Trophoblast cell (in vitro differentiated cells and primary cell): ENCODE measurements at regions not wholly inside any gene's neighbourhood (a gene's known extent, or its start where the extent isn't known, plus 50 kb on each side); places are given as distances from the start of the nearest gene placed in this dataset.

Experiments
- DNase-seq, 2 donors: peaks; one replicate each; pipeline ENCODE4 v3.0.0-alpha.2; 2016
- H2AFZ ChIP-seq: 2 replicates; pipeline ENCODE4 v1.6.1; 2013; ENCODE audit warnings: low read length, moderate library complexity, mild to moderate bottlenecking; ENCODE audit not compliant: insufficient read depth, poor library complexity
- H2AK5ac ChIP-seq: 2 replicates; pipeline ENCODE4 v1.6.1; 2013; ENCODE audit warnings: mild to moderate bottlenecking, low read length
- H2BK120ac ChIP-seq: 2 replicates; pipeline ENCODE4 v1.6.1; 2013; ENCODE audit warnings: low read length, mild to moderate bottlenecking, moderate library complexity; ENCODE audit not compliant: insufficient read depth, poor library complexity
- H2BK12ac ChIP-seq: 2 replicates; pipeline ENCODE4 v1.6.1; 2013; ENCODE audit warnings: mild to moderate bottlenecking, low read length, moderate library complexity
- H2BK5ac ChIP-seq: 2 replicates; pipeline ENCODE4 v1.6.1; 2013; ENCODE audit warnings: low read length, low read depth, moderate library complexity, mild to moderate bottlenecking; ENCODE audit not compliant: poor library complexity
- H3K14ac ChIP-seq: 2 replicates; pipeline ENCODE4 v1.6.1; 2013; ENCODE audit warnings: mild to moderate bottlenecking, low read length
- H3K18ac ChIP-seq: 2 replicates; pipeline ENCODE4 v1.6.1; 2013; ENCODE audit warnings: mild to moderate bottlenecking, low read length
- H3K23ac ChIP-seq: 2 replicates; pipeline ENCODE4 v1.6.1; 2013; ENCODE audit warnings: low read length
- H3K27ac ChIP-seq: 2 replicates; pipeline ENCODE4 v1.5.1; 2013; ENCODE audit warnings: low read depth, mild to moderate bottlenecking, inconsistent platforms, low read length, moderate library complexity
- H3K27me3 ChIP-seq: 2 replicates; pipeline ENCODE4 v1.6.1; 2013; ENCODE audit warnings: inconsistent platforms, mild to moderate bottlenecking, low read length, moderate library complexity; ENCODE audit not compliant: insufficient read depth
- H3K36me3 ChIP-seq, 2 experiments: 1 replicate in 1 of 2; 2 replicates in 1 of 2; pipeline ENCODE4 v1.6.1; 2013; ENCODE audit warnings: low read length in 2 of 2, mild to moderate bottlenecking in 2 of 2, moderate library complexity in 1 of 2; ENCODE audit not compliant: insufficient read depth in 2 of 2, control insufficient read depth in 1 of 2
- H3K4ac ChIP-seq: 2 replicates; pipeline ENCODE4 v1.6.1; 2013; ENCODE audit warnings: low read depth, mild to moderate bottlenecking, low read length, moderate library complexity
- H3K4me1 ChIP-seq, 2 experiments: 1 replicate in 1 of 2; 2 replicates in 1 of 2; pipeline ENCODE4 v1.6.1; 2013; ENCODE audit warnings: low read length in 2 of 2, mild to moderate bottlenecking in 2 of 2, moderate library complexity in 1 of 2; ENCODE audit not compliant: insufficient read depth in 2 of 2, control insufficient read depth in 1 of 2
- H3K4me2 ChIP-seq: 2 replicates; pipeline ENCODE4 v1.6.1; 2013; ENCODE audit warnings: inconsistent platforms, mild to moderate bottlenecking, low read length, moderate library complexity
- H3K4me3 ChIP-seq: 2 replicates; pipeline ENCODE4 v1.5.1; 2013; ENCODE audit warnings: mild to moderate bottlenecking, low read depth, low read length, inconsistent platforms
- H3K79me1 ChIP-seq: one replicate; pipeline ENCODE4 v1.6.1; 2013; ENCODE audit warnings: low read length
- H3K79me2 ChIP-seq: 2 replicates; pipeline ENCODE4 v1.6.1; 2013; ENCODE audit warnings: low read length, mild to moderate bottlenecking; ENCODE audit not compliant: control insufficient read depth, insufficient read depth, poor library complexity
- H3K9ac ChIP-seq: 2 replicates; pipeline ENCODE4 v1.6.1; 2013; ENCODE audit warnings: mild to moderate bottlenecking, low read length
- H3K9me3 ChIP-seq: 2 replicates; pipeline ENCODE4 v1.6.1; 2013; ENCODE audit warnings: low read depth, mild to moderate bottlenecking, control low read depth, inconsistent platforms, low read length; ENCODE audit not compliant: insufficient read depth
- H4K12ac ChIP-seq: 2 replicates; pipeline ENCODE4 v1.6.1; 2013; ENCODE audit warnings: low read depth, mild to moderate bottlenecking, low read length, moderate library complexity
- H4K8ac ChIP-seq: 2 replicates; pipeline ENCODE4 v1.6.1; 2013; ENCODE audit warnings: low read depth, mild to moderate bottlenecking, low read length, moderate library complexity
- H4K91ac ChIP-seq: one replicate; pipeline ENCODE4 v1.6.1; 2013; ENCODE audit warnings: low read depth, mild to moderate bottlenecking, low read length, moderate library complexity
- WGBS: extraction: QIAGEN DNeasy Blood & Tissue Kit; methylation state at CpG from one replicate; pipeline ENCODE4 v1.1.7; 2013; ENCODE audit warnings: missing lambda C conversion rate; ENCODE audit not compliant: insufficient read length, insufficient coverage; ENCODE audit errors: extremely low coverage; 5-methylcytosine and 5-hydroxymethylcytosine counted together

DNA sequence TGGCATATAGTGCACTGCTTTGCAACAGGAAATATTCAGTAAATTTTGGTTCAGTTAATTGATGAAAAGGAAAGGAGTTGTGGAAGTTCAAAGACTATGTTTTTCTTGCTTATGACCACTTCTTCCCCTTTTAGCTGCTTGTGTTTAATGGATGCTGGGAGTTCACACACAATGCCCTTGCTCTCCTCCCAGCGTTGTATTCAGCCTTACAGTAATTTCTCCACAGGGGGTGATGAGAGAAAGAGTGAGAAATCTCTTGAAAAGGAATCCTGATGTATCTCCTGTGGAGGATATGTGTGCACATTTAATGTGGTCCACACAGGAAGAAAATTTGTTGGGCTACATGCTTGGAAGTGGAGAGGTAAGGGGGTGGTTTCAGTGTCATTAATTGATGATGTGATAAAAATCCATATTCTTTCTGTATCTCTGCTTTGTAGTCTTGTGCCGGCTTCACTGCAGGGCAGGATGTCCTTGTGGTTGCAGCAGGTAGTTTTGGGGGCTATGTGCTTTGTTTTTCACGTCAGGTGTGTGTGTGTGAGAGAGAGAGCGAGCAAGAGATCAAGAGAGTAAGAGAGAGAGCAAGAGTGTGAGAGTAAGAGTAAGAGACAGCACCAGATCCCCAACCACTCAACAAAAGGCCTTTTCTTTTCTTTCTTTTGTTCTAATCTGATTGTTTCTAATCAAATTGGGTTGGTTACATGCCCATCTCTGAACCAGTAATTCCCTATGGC is 204.4 kb downstream of the RWDD3 start:
- H3K79me1 ChIP-seq: no peaks in the 10 kb centered on the region
- no peak overlapping the region for H3K4ac ChIP-seq
- H3K27ac ChIP-seq: no peak overlapping the region
- no peaks in the 10 kb centered on the region for H3K79me2 ChIP-seq
- no peak overlapping the region for H3K4me3 ChIP-seq
- H3K23ac ChIP-seq: no peak overlapping the region
- H4K12ac ChIP-seq: no peak overlapping the region
- H3K4me1 ChIP-seq: no peaks in the 10 kb centered on the region
- H2BK12ac ChIP-seq: no peak overlapping the region
- H3K27me3 ChIP-seq: no peaks in the 10 kb centered on the region
- no peak overlapping the region for H3K14ac ChIP-seq
- H4K8ac ChIP-seq: no peak overlapping the region
- H3K18ac ChIP-seq: no peak overlapping the region
- no peak overlapping the region for H3K9ac ChIP-seq
- no peak overlapping the region for H2BK5ac ChIP-seq
- no peak overlapping the region for H2AFZ ChIP-seq
- H4K91ac ChIP-seq: no peak overlapping the region
- no peak overlapping the region for H2BK120ac ChIP-seq
- no peak overlapping the region for H3K4me2 ChIP-seq
- no peak overlapping the region for H2AK5ac ChIP-seq
- no peaks in the 10 kb centered on the region for H3K9me3 ChIP-seq
- H3K36me3 ChIP-seq: no peaks in the 10 kb centered on the region
- no peak for DNase-seq
- no CpG with 5 or more reads among the region's 4 CpGs for WGBS

DNA sequence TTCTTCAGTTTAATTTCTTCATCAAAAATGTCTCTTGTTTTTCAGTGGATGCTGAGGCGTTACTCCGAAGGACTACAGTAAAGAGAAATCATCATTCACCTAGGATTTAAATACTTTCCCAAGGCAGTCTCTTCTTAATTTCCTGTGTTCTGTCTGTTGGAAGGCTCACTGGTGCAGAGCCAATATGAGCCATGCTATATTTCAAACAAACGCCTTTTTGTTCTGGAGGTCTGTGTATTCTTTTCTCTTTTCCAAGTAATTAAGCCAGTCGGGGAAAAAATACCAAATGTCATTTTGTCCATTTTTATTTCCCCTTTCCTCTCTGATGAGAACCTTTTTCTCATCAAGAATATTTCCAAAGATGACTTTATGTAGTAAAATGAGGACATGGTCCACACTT is 206.5 kb downstream of the RWDD3 start:
- no peak overlapping the region for H2BK12ac ChIP-seq
- H3K4me2 ChIP-seq: no peak overlapping the region
- no peak overlapping the region for H3K27ac ChIP-seq
- H3K9me3 ChIP-seq: no peaks in the 10 kb centered on the region
- no peaks in the 10 kb centered on the region for H3K79me2 ChIP-seq
- H3K4me1 ChIP-seq: no peaks in the 10 kb centered on the region
- H3K18ac ChIP-seq: no peak overlapping the region
- H3K4ac ChIP-seq: no peak overlapping the region
- H3K14ac ChIP-seq: no peak overlapping the region
- H3K4me3 ChIP-seq: no peak overlapping the region
- no peak overlapping the region for H4K91ac ChIP-seq
- no peak for DNase-seq
- no CpG with 5 or more reads among the region's 4 CpGs for WGBS
- no peak overlapping the region for H3K9ac ChIP-seq
- no peak overlapping the region for H2AK5ac ChIP-seq
- H2BK120ac ChIP-seq: no peak overlapping the region
- no peak overlapping the region for H4K8ac ChIP-seq
- no peak overlapping the region for H4K12ac ChIP-seq
- H2AFZ ChIP-seq: no peak overlapping the region
- H3K23ac ChIP-seq: no peak overlapping the region
- no peaks in the 10 kb centered on the region for H3K27me3 ChIP-seq
- H3K36me3 ChIP-seq: no peaks in the 10 kb centered on the region
- H2BK5ac ChIP-seq: no peak overlapping the region
- no peaks in the 10 kb centered on the region for H3K79me1 ChIP-seq

DNA sequence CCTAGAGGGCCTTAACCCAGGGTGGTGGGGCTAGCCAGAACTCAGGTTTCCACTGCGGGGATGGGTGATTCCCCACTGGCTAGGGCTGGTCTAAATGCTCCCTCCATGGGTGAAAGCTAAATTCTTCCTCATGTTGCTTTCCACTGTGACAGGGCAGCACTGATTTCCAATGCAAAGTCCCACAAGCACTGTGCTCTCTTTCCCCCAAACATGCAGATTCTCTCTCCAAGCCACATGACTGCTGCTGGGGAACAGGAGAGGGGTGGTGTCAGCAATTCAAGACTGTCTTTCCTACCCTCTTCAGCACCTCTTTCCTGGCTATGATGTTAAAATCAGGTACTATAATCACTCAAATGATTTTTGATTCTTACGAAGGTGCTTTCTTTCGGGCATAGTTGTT is 215.5 kb downstream of the RWDD3 start:
- Histone ChIP-seq H3K9me3 (no peaks in the 10 kb centered on the region), H2AFZ (no peak overlapping the region), H3K9ac (no peak overlapping the region), H3K4ac (no peak overlapping the region), H3K36me3 (no peaks in the 10 kb centered on the region), H3K79me1 (no peaks in the 10 kb centered on the region), H3K4me1 (no peaks in the 10 kb centered on the region), H3K14ac (no peak overlapping the region), H3K79me2 (no peaks in the 10 kb centered on the region), H2AK5ac (no peak overlapping the region), H3K18ac (no peak overlapping the region), H3K23ac (no peak overlapping the region), H4K8ac (no peak overlapping the region), H3K27ac (no peak overlapping the region), H2BK5ac (no peak overlapping the region), H3K4me2 (no peak overlapping the region), H3K4me3 (no peak overlapping the region), H4K91ac (no peak overlapping the region), H2BK12ac (no peak overlapping the region), H3K27me3 (no peaks in the 10 kb centered on the region), H4K12ac (no peak overlapping the region), H2BK120ac (no peak overlapping the region)
- no peak for DNase-seq
- WGBS: no CpG with 5 or more reads among the region's 3 CpGs

DNA sequence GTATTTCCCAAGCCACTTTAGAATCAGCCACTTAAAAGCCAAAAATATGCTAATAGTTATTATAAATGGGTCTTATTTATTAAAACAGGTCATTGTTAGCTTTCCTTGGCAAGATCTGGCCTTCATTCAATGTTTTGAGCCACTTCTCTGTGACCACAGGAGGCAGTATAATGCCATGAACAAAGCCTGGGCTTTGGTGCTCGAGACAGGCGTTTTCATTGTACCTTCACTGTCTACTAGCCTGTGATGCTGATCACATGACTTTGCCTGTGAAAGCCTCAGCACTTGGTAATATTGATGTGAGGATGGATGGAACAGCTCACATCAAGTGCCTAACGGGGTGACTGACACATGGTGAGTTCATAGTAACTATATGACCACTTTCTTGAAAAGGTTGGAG is 217.0 kb downstream of the RWDD3 start:
- H3K18ac ChIP-seq: no peak overlapping the region
- no peak overlapping the region for H3K9ac ChIP-seq
- no peak overlapping the region for H2BK12ac ChIP-seq
- peak in 1 of 2 donors; percentile 14 for DNase-seq
- H2BK5ac ChIP-seq: no peak overlapping the region
- H2BK120ac ChIP-seq: no peak overlapping the region
- H3K27ac ChIP-seq: no peak overlapping the region
- no peaks in the 10 kb centered on the region for H3K4me1 ChIP-seq
- no peaks in the 10 kb centered on the region for H3K79me1 ChIP-seq
- H3K23ac ChIP-seq: no peak overlapping the region
- no CpG with 5 or more reads among the region's 3 CpGs for WGBS
- H2AK5ac ChIP-seq: no peak overlapping the region
- H3K4me2 ChIP-seq: no peak overlapping the region
- H3K79me2 ChIP-seq: no peaks in the 10 kb centered on the region
- no peaks in the 10 kb centered on the region for H3K27me3 ChIP-seq
- no peaks in the 10 kb centered on the region for H3K9me3 ChIP-seq
- no peak overlapping the region for H2AFZ ChIP-seq
- H4K8ac ChIP-seq: no peak overlapping the region
- no peak overlapping the region for H3K14ac ChIP-seq
- no peaks in the 10 kb centered on the region for H3K36me3 ChIP-seq
- no peak overlapping the region for H3K4ac ChIP-seq
- no peak overlapping the region for H4K91ac ChIP-seq
- no peak overlapping the region for H3K4me3 ChIP-seq
- no peak overlapping the region for H4K12ac ChIP-seq
